Osteocyte (in vitro differentiated cells): ENCODE measurements at regions not wholly inside any gene's neighbourhood (a gene's known extent, or its start where the extent isn't known, plus 50 kb on each side); places are given as distances from the start of the nearest gene placed in this dataset.

Experiments
- DNase-seq: peaks from one replicate; pipeline ENCODE4 v3.0.0; 2021; ENCODE audit warnings: mixed read lengths; ENCODE audit not compliant: unreplicated experiment; ENCODE audit errors: extremely low spot score
- H3K27ac Mint-ChIP-seq: one replicate; pipeline ENCODE4 v1.8.0; 2021; ENCODE audit warnings: mild to moderate bottlenecking, mixed read lengths; ENCODE audit not compliant: unreplicated experiment
- H3K27me3 Mint-ChIP-seq: one replicate; pipeline ENCODE4 v1.8.0; 2021; ENCODE audit warnings: mixed read lengths; ENCODE audit not compliant: unreplicated experiment
- H3K36me3 Mint-ChIP-seq: one replicate; pipeline ENCODE4 v1.8.0; 2021; ENCODE audit warnings: mixed read lengths; ENCODE audit not compliant: unreplicated experiment
- H3K4me1 Mint-ChIP-seq: one replicate; pipeline ENCODE4 v1.8.0; 2021; ENCODE audit warnings: mixed read lengths; ENCODE audit not compliant: unreplicated experiment
- H3K4me3 Mint-ChIP-seq: one replicate; pipeline ENCODE4 v1.8.0; 2021; ENCODE audit warnings: mild to moderate bottlenecking, moderate library complexity, mixed read lengths; ENCODE audit not compliant: unreplicated experiment
- H3K9me3 Mint-ChIP-seq: one replicate; pipeline ENCODE4 v1.8.0; 2021; ENCODE audit warnings: mixed read lengths; ENCODE audit not compliant: unreplicated experiment
- CTCF ChIP-seq: fragments of 200-600 bp; sonication (generic); IDR thresholded peaks from 2 replicates; pipeline ENCODE4 v1.5.0; 2021; ENCODE audit warnings: antibody characterized with exemption, mild to moderate bottlenecking, moderate library complexity

DNA sequence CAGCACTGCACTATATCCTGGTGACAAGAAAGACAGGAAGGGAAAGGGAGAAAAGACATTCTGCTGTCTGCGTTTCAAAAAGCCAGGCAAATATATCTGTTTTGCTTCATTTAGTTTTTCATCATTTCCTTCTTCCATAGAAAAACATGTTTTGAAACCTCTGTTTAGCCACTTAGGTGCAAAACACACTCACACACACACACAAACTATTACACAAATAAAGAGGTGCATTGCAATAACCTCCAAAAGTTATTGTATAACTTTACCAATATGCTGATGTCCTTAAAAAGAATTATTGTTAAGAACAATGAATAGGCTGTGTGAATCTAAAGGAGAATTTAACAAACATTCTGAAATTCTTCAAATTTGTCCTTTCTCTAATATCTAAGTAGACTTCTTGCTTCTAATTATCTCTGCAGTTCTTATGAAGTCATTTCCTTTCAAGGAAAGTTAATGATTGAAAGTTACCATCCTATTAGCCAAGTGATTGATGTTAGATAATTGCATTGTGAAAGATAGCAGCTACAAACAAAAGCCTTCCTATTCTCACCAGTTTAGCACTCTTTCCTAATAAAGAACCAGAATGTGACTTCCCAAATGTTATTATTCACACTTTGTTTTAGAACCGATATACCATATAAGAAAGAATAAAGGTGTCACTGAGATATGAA lies 516.7 kb downstream of the KCNJ3 start:
- H3K36me3 Mint-ChIP-seq = no peaks in the 10 kb centered on the region

DNA sequence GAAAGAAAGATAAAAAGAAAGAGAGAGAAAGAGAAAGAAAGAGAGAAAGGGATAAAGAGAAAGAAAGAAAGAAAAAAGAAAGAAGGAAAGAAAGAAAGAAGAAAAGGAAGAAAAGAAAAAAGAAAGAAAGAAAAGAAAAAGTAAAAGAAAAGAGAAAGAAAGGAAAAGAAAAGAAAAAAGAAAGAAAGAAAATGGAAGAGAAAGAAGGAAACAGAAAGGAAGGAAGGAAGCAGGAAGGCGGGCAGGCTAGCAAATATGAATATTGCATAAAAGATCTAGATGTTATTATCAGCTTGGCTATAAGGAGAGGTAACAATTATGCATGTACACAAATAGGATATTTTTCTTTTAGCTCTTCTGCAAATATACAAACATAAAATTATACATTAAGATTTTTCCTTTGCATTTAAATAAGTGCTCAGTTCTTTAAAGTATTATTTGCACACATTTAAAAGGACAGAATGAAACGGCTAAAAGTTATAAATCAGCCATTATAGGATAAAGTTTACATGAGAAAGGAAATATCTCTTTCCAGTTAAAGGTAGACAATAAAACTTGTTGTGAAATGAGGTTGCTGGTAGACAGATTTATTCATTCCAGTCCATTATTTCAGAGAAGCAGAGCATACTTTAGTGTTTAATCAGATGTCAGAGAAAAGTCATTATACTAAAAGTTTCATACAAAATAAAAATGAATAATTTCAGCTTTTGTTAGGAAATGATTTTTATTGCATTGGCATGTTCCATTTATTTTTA lies 511.4 kb downstream of the KCNJ3 start:
- no peak for DNase-seq
- no peaks in the 10 kb centered on the region for H3K4me1 Mint-ChIP-seq
- peaks cover 4% of the 10 kb centered on the region for H3K27me3 Mint-ChIP-seq
- H3K36me3 Mint-ChIP-seq = no peaks in the 10 kb centered on the region
- no peak overlapping the region for H3K27ac Mint-ChIP-seq
- no peak overlapping the region for H3K4me3 Mint-ChIP-seq
- no peak for TF ChIP-seq CTCF
- no peaks in the 10 kb centered on the region for H3K9me3 Mint-ChIP-seq

More for the DNA sequence above, 516.7 kb downstream of the KCNJ3 start:
- Mint-ChIP-seq H3K27me3 (peaks cover 13% of the 10 kb centered on the region), H3K4me1 (no peaks in the 10 kb centered on the region), H3K9me3 (no peaks in the 10 kb centered on the region), H3K4me3 (no peak overlapping the region), H3K27ac (no peak overlapping the region)
- DNase-seq = no peak
- no peak for TF ChIP-seq CTCF

DNA sequence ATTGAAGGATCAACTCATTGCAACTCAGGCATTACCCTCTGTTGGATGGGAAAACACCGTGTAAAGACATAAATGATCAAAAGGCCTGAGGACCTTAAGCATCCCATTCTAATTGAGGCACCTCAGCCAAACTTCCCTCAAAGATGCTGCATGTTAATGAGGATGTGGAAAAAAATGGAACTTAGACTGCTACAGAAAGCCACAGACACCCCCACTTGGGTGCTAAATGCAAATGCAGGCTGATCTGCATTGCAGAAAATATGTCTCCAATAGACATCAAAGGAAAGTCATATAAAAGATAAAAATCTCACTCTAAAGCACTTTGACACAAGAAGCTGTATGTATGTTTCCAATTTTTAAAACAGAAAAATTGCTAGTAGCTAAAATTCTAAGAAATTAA lies 504.7 kb downstream of the KCNJ3 start:
- Mint-ChIP-seq H3K9me3 (no peaks in the 10 kb centered on the region), H3K27me3 (peaks cover 2% of the 10 kb centered on the region), H3K27ac (no peak overlapping the region), H3K36me3 (no peaks in the 10 kb centered on the region), H3K4me3 (no peak overlapping the region), H3K4me1 (no peaks in the 10 kb centered on the region)
- no peak for DNase-seq
- no peak for TF ChIP-seq CTCF

GRCh38 chr2:155200753-155201152 lies 502.3 kb downstream of the KCNJ3 start:
- no peaks in the 10 kb centered on the region for H3K27me3 Mint-ChIP-seq
- no peak overlapping the region for H3K4me3 Mint-ChIP-seq
- H3K36me3 Mint-ChIP-seq = no peaks in the 10 kb centered on the region
- no peak for DNase-seq
- no peak overlapping the region for H3K27ac Mint-ChIP-seq
- TF ChIP-seq CTCF = no peak
- no peaks in the 10 kb centered on the region for H3K9me3 Mint-ChIP-seq
- no peaks in the 10 kb centered on the region for H3K4me1 Mint-ChIP-seq

DNA sequence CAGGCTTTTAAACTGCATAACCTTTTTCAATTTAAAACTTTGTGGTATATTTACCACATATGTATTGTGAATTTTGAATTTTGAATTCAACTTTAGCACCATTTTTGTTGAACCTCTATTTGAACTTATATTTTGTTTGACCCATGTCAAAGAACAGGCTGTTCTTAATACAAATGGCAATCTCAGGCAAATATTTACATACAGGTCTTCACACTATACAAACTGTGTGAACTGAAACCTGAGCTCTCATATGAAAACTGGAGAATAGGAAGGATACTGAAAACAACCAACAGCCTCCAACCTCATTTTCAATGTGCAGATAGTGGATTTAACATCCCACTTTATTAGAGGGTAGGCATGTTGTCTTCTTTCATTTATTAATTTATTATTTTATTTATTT lies 491.8 kb downstream of the KCNJ3 start:
- no peak overlapping the region for H3K4me3 Mint-ChIP-seq
- peaks cover 2% of the 10 kb centered on the region for H3K27me3 Mint-ChIP-seq
- H3K36me3 Mint-ChIP-seq = no peaks in the 10 kb centered on the region
- DNase-seq = no peak
- no peaks in the 10 kb centered on the region for H3K4me1 Mint-ChIP-seq
- no peak overlapping the region for H3K27ac Mint-ChIP-seq
- peaks cover 5% of the 10 kb centered on the region for H3K9me3 Mint-ChIP-seq
- TF ChIP-seq CTCF = no peak
